CD14-positive monocyte (primary cell): ENCODE measurements at regions not wholly inside any gene's neighbourhood (a gene's known extent, or its start where the extent isn't known, plus 50 kb on each side); places are given as distances from the start of the nearest gene placed in this dataset. TPM values are rescaled to one million over a fixed set of nuclear protein-coding genes. Genes with fewer than 3 reads are reported as not detected.

Source experiments
- DNase-seq, 3 donors: peaks; one replicate each; pipeline ENCODE4 v3.0.0-alpha.2; 2011 to 2022
- H2AFZ ChIP-seq: 2 replicates; pipeline ENCODE4 v1.6.0; 2012; ENCODE audit warnings: mild to moderate bottlenecking, low read depth, low read length, inconsistent platforms; ENCODE audit not compliant: insufficient read depth, poor library complexity, severe bottlenecking
- H3K27ac ChIP-seq, 2 donors: 1 replicate in 1 of 2; 2 replicates in 1 of 2; pipeline ENCODE4 v1.5.1; 2012 to 2013; ENCODE audit warnings: low read length in 2 of 2, control low read depth in 1 of 2, inconsistent platforms in 1 of 2, low read depth in 1 of 2, mild to moderate bottlenecking in 1 of 2
- H3K27me3 ChIP-seq, 2 donors: one replicate each; pipeline versions ENCODE4 v1.6.0 to v1.6.1; 2011 to 2013; ENCODE audit warnings: low read length in 2 of 2; ENCODE audit not compliant: control insufficient read depth in 2 of 2, insufficient read depth in 2 of 2
- H3K36me3 ChIP-seq, 2 donors: replicated peaks in 1 of 2; 1 replicate in 1 of 2; 2 replicates in 1 of 2; pipeline versions ENCODE4 v1.5.1 to v1.6.1; 2012 to 2013; ENCODE audit warnings: low read length in 2 of 2, control low read depth in 1 of 2, inconsistent platforms in 1 of 2, mild to moderate bottlenecking in 1 of 2; ENCODE audit not compliant: insufficient read depth in 2 of 2, control insufficient read depth in 1 of 2
- H3K4me1 ChIP-seq, 2 donors: 1 replicate in 1 of 2; 2 replicates in 1 of 2; pipeline versions ENCODE4 v1.5.1 to v1.6.1; 2012 to 2013; ENCODE audit warnings: low read length in 2 of 2, control low read depth in 1 of 2, inconsistent platforms in 1 of 2, mild to moderate bottlenecking in 1 of 2, moderate library complexity in 1 of 2; ENCODE audit not compliant: insufficient read depth in 2 of 2, control insufficient read depth in 1 of 2
- H3K4me2 ChIP-seq: replicated peaks from 2 replicates; pipeline ENCODE3; 2012; ENCODE audit warnings: low read length, moderate library complexity, mild to moderate bottlenecking; ENCODE audit not compliant: poor library complexity, severe bottlenecking; ENCODE audit errors: extremely low read depth
- H3K4me3 ChIP-seq, 3 experiments: fragments of 200-600 bp in 1 of 3; sonication (generic) in 1 of 3; replicated peaks in 1 of 3; 1 replicate in 2 of 3; 2 replicates in 1 of 3; pipeline ENCODE4 v1.5.1; 2011 to 2013; ENCODE audit warnings: low read length in 3 of 3, mild to moderate bottlenecking in 3 of 3, control low read depth in 2 of 3, low read depth in 2 of 3, inconsistent platforms in 1 of 3, moderate library complexity in 1 of 3
- H3K79me2 ChIP-seq: 2 replicates; pipeline ENCODE4 v1.6.0; 2012; ENCODE audit warnings: mild to moderate bottlenecking, control low read depth, inconsistent platforms, low read length, moderate library complexity; ENCODE audit not compliant: insufficient read depth
- H3K9ac ChIP-seq: 2 replicates; pipeline ENCODE4 v1.6.0; 2017; ENCODE audit warnings: low read length, mild to moderate bottlenecking; ENCODE audit not compliant: insufficient read depth, poor library complexity, severe bottlenecking
- H3K9me3 ChIP-seq, 2 donors: replicated peaks in 1 of 2; 1 replicate in 1 of 2; 2 replicates in 1 of 2; pipeline versions ENCODE4 v1.5.1 to v1.6.1; 2012 to 2013; ENCODE audit warnings: low read length in 2 of 2, control low read depth in 1 of 2; ENCODE audit not compliant: control insufficient read depth in 1 of 2, insufficient read depth in 1 of 2
- H4K20me1 ChIP-seq: 2 replicates; pipeline ENCODE4 v1.6.0; 2012; ENCODE audit warnings: mild to moderate bottlenecking, low read length, control low read depth, moderate library complexity; ENCODE audit not compliant: insufficient read depth
- H3K27ac Mint-ChIP-seq, 7 donors: one replicate each; pipeline ENCODE4 v1.8.0; 2020; ENCODE audit warnings: mild to moderate bottlenecking in 7 of 7, mixed read lengths in 7 of 7, moderate library complexity in 6 of 7, inconsistent platforms in 2 of 7
- H3K27me3 Mint-ChIP-seq, 3 donors: one replicate each; pipeline ENCODE4 v1.8.0; 2021 to 2022; ENCODE audit warnings: low read depth in 3 of 3, mild to moderate bottlenecking in 3 of 3, mixed read lengths in 3 of 3, moderate library complexity in 3 of 3, inconsistent platforms in 1 of 3
- H3K36me3 Mint-ChIP-seq, 2 donors: one replicate each; pipeline ENCODE4 v1.8.0; 2020; ENCODE audit warnings: mixed read lengths in 2 of 2, inconsistent platforms in 1 of 2, mild to moderate bottlenecking in 1 of 2
- H3K4me1 Mint-ChIP-seq: one replicate; pipeline ENCODE4 v1.8.0; 2020; ENCODE audit warnings: mild to moderate bottlenecking, mixed read lengths
- H3K4me3 Mint-ChIP-seq, 2 donors: one replicate each; pipeline ENCODE4 v1.8.0; 2020; ENCODE audit warnings: mild to moderate bottlenecking in 2 of 2, mixed read lengths in 2 of 2, moderate library complexity in 1 of 2
- H3K9me3 Mint-ChIP-seq, 7 donors: one replicate each; pipeline ENCODE4 v1.8.0; 2020 to 2022; ENCODE audit warnings: mixed read lengths in 7 of 7, mild to moderate bottlenecking in 6 of 7, moderate library complexity in 6 of 7, inconsistent platforms in 2 of 7
- WGBS: methylation state at CpG from one replicate; pipeline ENCODE4 v1.1.5; 2013; ENCODE audit warnings: missing lambda C conversion rate; ENCODE audit not compliant: insufficient coverage; 5-methylcytosine and 5-hydroxymethylcytosine counted together
- intact Hi-C, 2 donors: fragments of 100-400 bp; cut with micrococcal nuclease; formaldehyde crosslinking; loops; one replicate each; pipeline versions ENCODE4 v1.15.0 to v1.15.1; 2023
- small RNA-seq: library from RNA; depleted of rRNA; stranded (forward); fragments of <200 nt; gene quantifications from one replicate; pipeline ENCODE3, GENCODE V24; 2012; ENCODE audit warnings: low read depth; ENCODE audit not compliant: insufficient read length
- TF ChIP-seq, protein P1 (sequence below): fragments of 200-600 bp; IDR thresholded peaks from one replicate; pipeline ENCODE4 v1.8.0; 2022; ENCODE audit warnings: antibody characterized with exemption, mild to moderate bottlenecking

DNA sequence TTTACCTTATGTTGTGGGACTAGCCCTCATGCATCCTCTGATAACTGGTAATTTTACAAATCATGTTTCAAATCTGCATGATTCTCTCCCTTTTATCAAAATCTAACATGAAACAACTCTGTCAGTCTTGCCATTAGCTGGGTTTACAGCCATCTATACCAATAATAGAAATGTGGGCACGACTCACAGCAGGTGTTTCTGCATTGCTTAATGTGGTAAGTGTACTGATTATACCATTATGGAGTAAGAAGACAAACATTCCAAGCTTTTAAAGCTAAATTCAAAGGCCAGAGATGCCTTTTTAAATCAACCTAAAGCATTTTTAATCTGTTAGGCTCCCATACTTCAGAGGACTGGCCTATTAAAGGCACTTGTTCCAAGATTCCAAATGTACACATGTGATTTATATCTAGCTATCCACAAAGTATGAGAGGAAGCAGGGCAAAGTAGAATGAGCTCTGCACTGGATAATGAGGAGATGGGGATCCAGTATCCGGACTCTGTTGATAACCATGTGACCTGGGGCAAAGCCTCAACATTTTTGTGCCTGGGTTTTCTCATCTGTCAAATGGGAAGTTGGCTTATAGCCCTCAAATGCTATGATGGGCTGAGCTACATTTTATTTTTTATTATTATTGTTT lies 52.3 kb upstream of the FUT8 start:
- Histone ChIP-seq H3K4me1 (peaks cover 0 to 4% of the 10 kb centered on the region in 2 donors), H3K4me2 (no peak overlapping the region), H3K79me2 (no peaks in the 10 kb centered on the region), H3K9ac (no peak overlapping the region), H2AFZ (no peak overlapping the region), H3K27ac (no peak overlapping the region), H3K9me3 (no peaks in the 10 kb centered on the region), H3K4me3 (no peak overlapping the region), H3K27me3 (no peaks in the 10 kb centered on the region), H3K36me3 (no peaks in the 10 kb centered on the region), H4K20me1 (no peaks in the 10 kb centered on the region)
- DNase-seq = no peak
- Mint-ChIP-seq H3K4me3 (no peak overlapping the region), H3K27me3 (peaks cover 5% of the 10 kb centered on the region in 3 donors), H3K4me1 (peaks cover 5% of the 10 kb centered on the region), H3K9me3 (peaks cover 0 to 2% (median 0%) of the 10 kb centered on the region in 7 donors), H3K36me3 (no peaks in the 10 kb centered on the region), H3K27ac (no peak overlapping the region)
- intact Hi-C loops = no loop called here
- TF ChIP-seq, protein P1, sequence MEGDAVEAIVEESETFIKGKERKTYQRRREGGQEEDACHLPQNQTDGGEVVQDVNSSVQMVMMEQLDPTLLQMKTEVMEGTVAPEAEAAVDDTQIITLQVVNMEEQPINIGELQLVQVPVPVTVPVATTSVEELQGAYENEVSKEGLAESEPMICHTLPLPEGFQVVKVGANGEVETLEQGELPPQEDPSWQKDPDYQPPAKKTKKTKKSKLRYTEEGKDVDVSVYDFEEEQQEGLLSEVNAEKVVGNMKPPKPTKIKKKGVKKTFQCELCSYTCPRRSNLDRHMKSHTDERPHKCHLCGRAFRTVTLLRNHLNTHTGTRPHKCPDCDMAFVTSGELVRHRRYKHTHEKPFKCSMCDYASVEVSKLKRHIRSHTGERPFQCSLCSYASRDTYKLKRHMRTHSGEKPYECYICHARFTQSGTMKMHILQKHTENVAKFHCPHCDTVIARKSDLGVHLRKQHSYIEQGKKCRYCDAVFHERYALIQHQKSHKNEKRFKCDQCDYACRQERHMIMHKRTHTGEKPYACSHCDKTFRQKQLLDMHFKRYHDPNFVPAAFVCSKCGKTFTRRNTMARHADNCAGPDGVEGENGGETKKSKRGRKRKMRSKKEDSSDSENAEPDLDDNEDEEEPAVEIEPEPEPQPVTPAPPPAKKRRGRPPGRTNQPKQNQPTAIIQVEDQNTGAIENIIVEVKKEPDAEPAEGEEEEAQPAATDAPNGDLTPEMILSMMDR = no peak
- 100% methylated on average over 1 of the region's 2 CpGs for WGBS

DNA sequence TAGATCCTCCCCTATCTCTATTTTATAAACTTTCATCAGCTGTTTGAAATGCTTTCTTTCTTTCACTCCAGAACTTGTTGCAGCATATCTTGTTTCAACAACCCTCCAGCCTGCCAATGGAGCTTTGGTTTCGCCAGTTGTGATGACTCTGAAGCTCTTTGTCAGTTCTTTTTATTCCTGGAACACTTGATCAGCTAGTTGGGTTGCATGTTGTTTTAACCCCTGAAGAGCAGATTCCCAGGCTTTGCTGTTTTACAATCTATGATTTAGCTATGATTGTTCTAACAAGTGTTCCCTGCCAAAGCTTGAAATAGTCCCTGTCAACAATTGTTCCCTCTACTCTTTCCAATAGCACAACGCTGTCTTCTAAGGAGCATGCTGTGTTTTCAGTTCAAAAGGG lies 50.6 kb upstream of the FUT8 start:
- no peaks in the 10 kb centered on the region for H3K36me3 Mint-ChIP-seq
- Histone ChIP-seq H3K9ac (no peak overlapping the region), H2AFZ (no peak overlapping the region), H3K36me3 (no peaks in the 10 kb centered on the region), H3K27me3 (no peaks in the 10 kb centered on the region), H3K4me3 (no peak overlapping the region), H3K4me2 (no peak overlapping the region), H3K27ac (no peak overlapping the region), H3K4me1 (peaks cover 0 to 4% of the 10 kb centered on the region in 2 donors), H3K79me2 (no peaks in the 10 kb centered on the region), H3K9me3 (no peaks in the 10 kb centered on the region), H4K20me1 (no peaks in the 10 kb centered on the region)
- H3K4me3 Mint-ChIP-seq = no peak overlapping the region
- TF ChIP-seq, protein P1 = no peak
- H3K9me3 Mint-ChIP-seq = no peaks in the 10 kb centered on the region
- intact Hi-C loops = no loop called here
- H3K27me3 Mint-ChIP-seq = peaks cover 0 to 5% (median 3%) of the 10 kb centered on the region in 3 donors
- no peak for DNase-seq
- no peak overlapping the region for H3K27ac Mint-ChIP-seq
- 80% methylated on average over 1 of the region's 2 CpGs for whole genome bisulfite sequencing
- H3K4me1 Mint-ChIP-seq = peaks cover 9% of the 10 kb centered on the region

Small RNAs in the stretch of these regions (small RNA-seq; reads per million reads assigned to genes)
- not detected for gene AL355076.1
- not detected for gene MIR4708
